HEK293T (cell line): ENCODE measurements at regions not wholly inside any gene's neighbourhood (a gene's known extent, or its start where the extent isn't known, plus 50 kb on each side); places are given as distances from the start of the nearest gene placed in this dataset.

Experiments used
- BHLHE40 ChIP-seq: fragments of 450-650 bp; IDR thresholded peaks from 2 replicates; pipeline ENCODE4 v1.6.1; 2016; ENCODE audit warnings: mild to moderate bottlenecking, moderate library complexity, borderline replicate concordance
- CTBP1 ChIP-seq: fragments of 450-650 bp; IDR thresholded peaks from 2 replicates; pipeline ENCODE4 v1.6.1; 2016; ENCODE audit warnings: borderline replicate concordance
- FOXA1 ChIP-seq: fragments of 450-650 bp; IDR thresholded peaks from 2 replicates; pipeline ENCODE4 v1.6.1; 2016; ENCODE audit warnings: mild to moderate bottlenecking
- FOXK2 ChIP-seq: fragments of 450-650 bp; IDR thresholded peaks from 2 replicates; pipeline ENCODE4 v1.6.1; 2016; ENCODE audit warnings: mild to moderate bottlenecking
- FOXM1 ChIP-seq: fragments of 450-650 bp; IDR thresholded peaks from 2 replicates; pipeline ENCODE4 v1.6.1; 2017; ENCODE audit warnings: mild to moderate bottlenecking, borderline replicate concordance
- HDGF ChIP-seq: fragments of 450-650 bp; IDR thresholded peaks from 2 replicates; pipeline ENCODE4 v1.6.1; 2017; ENCODE audit warnings: antibody characterized with exemption, borderline replicate concordance
- SP1 ChIP-seq: fragments of 450-650 bp; IDR thresholded peaks from 2 replicates; pipeline ENCODE4 v1.6.1; 2017
- SUZ12 ChIP-seq: fragments of 450-650 bp; IDR thresholded peaks from 2 replicates; pipeline ENCODE4 v1.6.1; 2016; ENCODE audit warnings: mild to moderate bottlenecking

GRCh38 chr12:30145684-30146032 lies 361.9 kb upstream of the TMTC1 start:
- no peak for TF ChIP-seq FOXM1
- no peak for TF ChIP-seq CTBP1
- no peak for TF ChIP-seq SP1
- no peak for TF ChIP-seq FOXA1
- no peak for TF ChIP-seq BHLHE40
- TF ChIP-seq FOXK2: no peak
- TF ChIP-seq HDGF: no peak
- no peak for TF ChIP-seq SUZ12
